NB4 (cell line): ENCODE measurements at regions not wholly inside any gene's neighbourhood (a gene's known extent, or its start where the extent isn't known, plus 50 kb on each side); places are given as distances from the start of the nearest gene placed in this dataset.

ENCODE experiments used
- DNase-seq: peaks from one replicate; pipeline ENCODE4 v3.0.0; 2010; ENCODE audit warnings: low read depth
- H3K4me3 ChIP-seq: one replicate; pipeline ENCODE4 v1.5.1; 2011; ENCODE audit warnings: mild to moderate bottlenecking, low read depth, low read length, moderate library complexity
- CTCF ChIP-seq: IDR thresholded peaks from one replicate; pipeline ENCODE4 v1.5.1; 2012; ENCODE audit warnings: low read depth, low read length
- MAX ChIP-seq: IDR thresholded peaks from 2 replicates; pipeline ENCODE4 v1.6.1; 2011; ENCODE audit warnings: low read depth, low read length
- MYC ChIP-seq: IDR thresholded peaks from 2 replicates; pipeline ENCODE4 v1.6.1; 2011; ENCODE audit warnings: low read depth, low read length
- POLR2A ChIP-seq: IDR thresholded peaks from 2 replicates; pipeline ENCODE4 v1.6.1; 2011; ENCODE audit warnings: mild to moderate bottlenecking; ENCODE audit not compliant: insufficient read length; ENCODE audit errors: extremely low read depth

GRCh38 chr2:162915858-162916257, 77.3 kb upstream of the KCNH7 start:
- DNase-seq, result no peak
- TF ChIP-seq POLR2A (no peak), MYC (no peak), CTCF (no peak), MAX (no peak)
- no peak overlapping the region for H3K4me3 ChIP-seq

- DNase-seq, result no peak
- H3K4me3 ChIP-seq, result no peak overlapping the region
- TF ChIP-seq POLR2A, result no peak
- no peak for TF ChIP-seq CTCF
- no peak for TF ChIP-seq MYC
- no peak for TF ChIP-seq MAX
Observed at GRCh38 chr2:162914161-162914560, 75.6 kb upstream of the KCNH7 start.

- H3K4me3 ChIP-seq, result no peak overlapping the region
- no peak for DNase-seq
- TF ChIP-seq MAX, result no peak
- no peak for TF ChIP-seq CTCF
- TF ChIP-seq MYC, result no peak
- TF ChIP-seq POLR2A, result no peak
Observed at GRCh38 chr2:162912787-162913186, 74.2 kb upstream of the KCNH7 start.

GRCh38 chr2:162908567-162908966, 70.0 kb upstream of the KCNH7 start:
- TF ChIP-seq CTCF, result no peak
- TF ChIP-seq MAX, result no peak
- no peak for TF ChIP-seq MYC
- no peak for TF ChIP-seq POLR2A
- no peak for DNase-seq

GRCh38 chr2:162890690-162891311, 52.2 kb upstream of the KCNH7 start:
- H3K4me3 ChIP-seq, result no peak overlapping the region
- DNase-seq, result peak; percentile 66
- TF ChIP-seq MYC (no peak), POLR2A (no peak), CTCF (peak; percentile 83)

More at GRCh38 chr2:162908567-162908966, 70.0 kb upstream of the KCNH7 start:
- no peak overlapping the region for H3K4me3 ChIP-seq

GRCh38 chr2:162888652-162889051, 50.1 kb upstream of the KCNH7 start:
- peak; percentile 25 for DNase-seq
- TF ChIP-seq CTCF (no peak), MAX (no peak), MYC (no peak), POLR2A (no peak)
- no peak overlapping the region for H3K4me3 ChIP-seq
